ENCODE measurements at regions not wholly inside any gene's neighbourhood (a gene's known extent, or its start where the extent isn't known, plus 50 kb on each side); places are given as distances from the start of the nearest gene placed in this dataset.

- Histone ChIP-seq H3K9me2 (replicated peaks; ENCODE audit: insufficient read depth, low read length) (no peaks in the 10 kb centered on the region), H3K27me3 (ENCODE audit: low read length) (no peaks in the 10 kb centered on the region), H3K9me3 (ENCODE audit: insufficient read depth, low read length) (no peaks in the 10 kb centered on the region), H3F3A (ENCODE audit: insufficient read depth) (no peaks in the 10 kb centered on the region), H3K79me2 (ENCODE audit: insufficient read depth, low read length) (no peaks in the 10 kb centered on the region), H3K9ac (ENCODE audit: low read length) (no peak overlapping the region), H2AFZ (ENCODE audit: low read depth, low read length, severe bottlenecking) (no peak overlapping the region), H3K36me3 (ENCODE audit: low read length) (no peaks in the 10 kb centered on the region), H3K4me2 (ENCODE audit: low read depth, low read length, poor library complexity, severe bottlenecking) (no peak overlapping the region), H3K27ac (ENCODE audit: low read depth, low read length) (no peak overlapping the region), H4K20me1 (ENCODE audit: low read depth, low read length) (no peaks in the 10 kb centered on the region), H3K4me3 (ENCODE audit: insufficient read depth, low read length, poor library complexity, severe bottlenecking) (no peak overlapping the region)
- TF ChIP-seq CTCF (IDR thresholded peaks at IDR 0.05; ENCODE audit: insufficient read depth, low read length, poor library complexity, severe bottlenecking) = no peak
- no peak for TF ChIP-seq EZH2phosphoT487 (conservative IDR thresholded peaks at IDR 0.05; ENCODE audit: low read length)
Observed at GRCh38 chr10:80957161-80957560, 419.5 kb downstream of the SH2D4B start.

- TF ChIP-seq CTCF (IDR thresholded peaks at IDR 0.05; ENCODE audit: insufficient read depth, low read length, poor library complexity, severe bottlenecking) (no peak), EZH2phosphoT487 (conservative IDR thresholded peaks at IDR 0.05; ENCODE audit: low read length) (no peak)
- no peaks in the 10 kb centered on the region for H3K36me3 ChIP-seq (ENCODE audit: low read length)
- no peak overlapping the region for H2AFZ ChIP-seq (ENCODE audit: low read depth, low read length, severe bottlenecking)
- no peaks in the 10 kb centered on the region for H3K9me3 ChIP-seq (ENCODE audit: insufficient read depth, low read length)
- no peaks in the 10 kb centered on the region for H3F3A ChIP-seq (ENCODE audit: insufficient read depth)
- no peak overlapping the region for H3K4me2 ChIP-seq (ENCODE audit: low read depth, low read length, poor library complexity, severe bottlenecking)
- no peaks in the 10 kb centered on the region for H3K9me2 ChIP-seq (replicated peaks; ENCODE audit: insufficient read depth, low read length)
- H3K27me3 ChIP-seq (ENCODE audit: low read length) = no peaks in the 10 kb centered on the region
- H3K4me3 ChIP-seq (ENCODE audit: insufficient read depth, low read length, poor library complexity, severe bottlenecking) = no peak overlapping the region
- H3K27ac ChIP-seq (ENCODE audit: low read depth, low read length) = no peak overlapping the region
- no peaks in the 10 kb centered on the region for H4K20me1 ChIP-seq (ENCODE audit: low read depth, low read length)
- no peak overlapping the region for H3K9ac ChIP-seq (ENCODE audit: low read length)
- no peaks in the 10 kb centered on the region for H3K79me2 ChIP-seq (ENCODE audit: insufficient read depth, low read length)
Observed at GRCh38 chr10:80964179-80964578, 426.5 kb downstream of the SH2D4B start.

GRCh38 chr10:80964955-80965614, 427.4 kb downstream of the SH2D4B start:
- TF ChIP-seq CTCF (IDR thresholded peaks at IDR 0.05; ENCODE audit: insufficient read depth, low read length, poor library complexity, severe bottlenecking) = no peak
- no peak for TF ChIP-seq EZH2phosphoT487 (conservative IDR thresholded peaks at IDR 0.05; ENCODE audit: low read length)
- no peak overlapping the region for H2AFZ ChIP-seq (ENCODE audit: low read depth, low read length, severe bottlenecking)
- H3K9me2 ChIP-seq (replicated peaks; ENCODE audit: insufficient read depth, low read length) = no peaks in the 10 kb centered on the region
- H4K20me1 ChIP-seq (ENCODE audit: low read depth, low read length) = no peaks in the 10 kb centered on the region
- H3K27ac ChIP-seq (ENCODE audit: low read depth, low read length) = no peak overlapping the region
- H3K79me2 ChIP-seq (ENCODE audit: insufficient read depth, low read length) = no peaks in the 10 kb centered on the region
- H3K36me3 ChIP-seq (ENCODE audit: low read length) = no peaks in the 10 kb centered on the region
- no peaks in the 10 kb centered on the region for H3K27me3 ChIP-seq (ENCODE audit: low read length)
- no peaks in the 10 kb centered on the region for H3F3A ChIP-seq (ENCODE audit: insufficient read depth)
- no peaks in the 10 kb centered on the region for H3K9me3 ChIP-seq (ENCODE audit: insufficient read depth, low read length)
- no peak overlapping the region for H3K4me3 ChIP-seq (ENCODE audit: insufficient read depth, low read length, poor library complexity, severe bottlenecking)
- no peak overlapping the region for H3K9ac ChIP-seq (ENCODE audit: low read length)
- H3K4me2 ChIP-seq (ENCODE audit: low read depth, low read length, poor library complexity, severe bottlenecking) = no peak overlapping the region

Measured in SU-DHL-6 (cell line).